ENCODE measurements at regions not wholly inside any gene's neighbourhood (a gene's known extent, or its start where the extent isn't known, plus 50 kb on each side); places are given as distances from the start of the nearest gene placed in this dataset.

DNA sequence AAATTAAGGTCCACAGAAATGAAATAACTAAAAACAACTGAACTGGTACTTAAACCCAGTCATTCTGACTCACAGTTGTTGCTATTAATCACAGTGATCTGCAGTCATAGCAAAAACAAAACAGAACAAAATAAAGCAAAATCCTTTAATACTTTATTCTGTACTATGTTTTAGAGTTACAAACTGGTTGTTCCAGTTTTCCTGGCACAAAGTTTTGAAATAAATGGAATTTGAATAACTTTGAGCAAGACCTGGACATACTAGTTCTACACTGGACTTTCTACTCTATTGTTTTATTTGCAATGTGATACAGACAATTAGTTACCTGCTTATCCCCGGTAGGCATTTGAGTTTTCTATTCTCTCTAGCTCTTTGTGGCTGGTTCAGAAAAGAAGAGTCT lies 147.9 kb downstream of the DMRT2 start:
- H3K4me3 ChIP-seq (ENCODE audit: low read depth, low read length): no peak overlapping the region
- DNase-seq (ENCODE audit: low read depth): no peak
- TF ChIP-seq, protein P1, sequence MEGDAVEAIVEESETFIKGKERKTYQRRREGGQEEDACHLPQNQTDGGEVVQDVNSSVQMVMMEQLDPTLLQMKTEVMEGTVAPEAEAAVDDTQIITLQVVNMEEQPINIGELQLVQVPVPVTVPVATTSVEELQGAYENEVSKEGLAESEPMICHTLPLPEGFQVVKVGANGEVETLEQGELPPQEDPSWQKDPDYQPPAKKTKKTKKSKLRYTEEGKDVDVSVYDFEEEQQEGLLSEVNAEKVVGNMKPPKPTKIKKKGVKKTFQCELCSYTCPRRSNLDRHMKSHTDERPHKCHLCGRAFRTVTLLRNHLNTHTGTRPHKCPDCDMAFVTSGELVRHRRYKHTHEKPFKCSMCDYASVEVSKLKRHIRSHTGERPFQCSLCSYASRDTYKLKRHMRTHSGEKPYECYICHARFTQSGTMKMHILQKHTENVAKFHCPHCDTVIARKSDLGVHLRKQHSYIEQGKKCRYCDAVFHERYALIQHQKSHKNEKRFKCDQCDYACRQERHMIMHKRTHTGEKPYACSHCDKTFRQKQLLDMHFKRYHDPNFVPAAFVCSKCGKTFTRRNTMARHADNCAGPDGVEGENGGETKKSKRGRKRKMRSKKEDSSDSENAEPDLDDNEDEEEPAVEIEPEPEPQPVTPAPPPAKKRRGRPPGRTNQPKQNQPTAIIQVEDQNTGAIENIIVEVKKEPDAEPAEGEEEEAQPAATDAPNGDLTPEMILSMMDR (IDR thresholded peaks at IDR 0.05; ENCODE audit: insufficient read depth, low read depth, low read length, missing control alignments): no peak

- TF ChIP-seq, protein P1 (IDR thresholded peaks at IDR 0.05; ENCODE audit: insufficient read depth, low read depth, low read length, missing control alignments): no peak
- no peak for DNase-seq (ENCODE audit: low read depth)
- H3K4me3 ChIP-seq (ENCODE audit: low read depth, low read length): no peak overlapping the region
Measured at GRCh38 chr9:1200847-1201251, 150.7 kb downstream of the DMRT2 start.

- no peak overlapping the region for H3K4me3 ChIP-seq (ENCODE audit: low read depth, low read length)
- DNase-seq (ENCODE audit: low read depth): no peak
- TF ChIP-seq, protein P1 (IDR thresholded peaks at IDR 0.05; ENCODE audit: insufficient read depth, low read depth, low read length, missing control alignments): no peak
Measured at GRCh38 chr9:1201262-1201661, 151.1 kb downstream of the DMRT2 start.

- TF ChIP-seq, protein P1 (IDR thresholded peaks at IDR 0.05; ENCODE audit: insufficient read depth, low read depth, low read length, missing control alignments): no peak
- no peak for DNase-seq (ENCODE audit: low read depth)
- no peak overlapping the region for H3K4me3 ChIP-seq (ENCODE audit: low read depth, low read length)
Measured at GRCh38 chr9:1201901-1202300, 151.7 kb downstream of the DMRT2 start.

DNA sequence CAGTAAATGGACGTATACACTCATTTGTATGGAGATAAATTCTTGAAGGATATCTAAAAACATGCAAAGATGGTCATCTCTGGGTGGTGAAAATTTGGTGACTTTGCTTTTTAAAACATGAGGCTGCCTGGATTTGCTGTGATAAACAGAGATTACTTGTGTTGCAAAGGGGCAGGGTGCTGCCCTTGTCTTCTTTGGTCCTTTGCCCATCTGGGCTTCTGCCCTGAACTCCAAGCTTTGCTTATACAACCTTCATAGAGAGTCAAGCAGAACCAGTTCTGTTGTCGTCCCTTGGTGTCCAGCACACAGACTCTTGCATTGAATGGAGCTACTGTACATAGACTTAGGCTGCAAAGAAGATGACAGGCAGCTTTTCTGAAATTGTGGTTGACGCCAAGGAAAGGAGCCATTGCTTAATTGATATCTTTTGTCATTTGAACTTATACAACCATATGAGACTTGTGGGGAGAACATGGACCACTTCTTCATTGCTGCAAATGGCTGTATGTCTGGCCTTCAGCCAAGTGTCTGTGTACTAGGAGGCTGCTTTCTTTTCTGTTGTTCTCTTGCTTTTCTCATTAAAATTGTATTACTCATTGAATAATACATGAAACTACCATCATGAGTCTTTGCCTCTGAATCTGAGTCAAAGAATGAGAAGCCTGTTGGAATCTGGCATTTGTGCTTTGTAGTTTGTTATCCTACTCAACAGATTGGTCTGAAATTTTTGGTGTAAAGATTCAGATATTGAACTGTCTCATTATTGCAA lies 152.5 kb downstream of the DMRT2 start:
- no peak for DNase-seq (ENCODE audit: low read depth)
- TF ChIP-seq, protein P1 (IDR thresholded peaks at IDR 0.05; ENCODE audit: insufficient read depth, low read depth, low read length, missing control alignments): no peak
- no peak overlapping the region for H3K4me3 ChIP-seq (ENCODE audit: low read depth, low read length)

DNA sequence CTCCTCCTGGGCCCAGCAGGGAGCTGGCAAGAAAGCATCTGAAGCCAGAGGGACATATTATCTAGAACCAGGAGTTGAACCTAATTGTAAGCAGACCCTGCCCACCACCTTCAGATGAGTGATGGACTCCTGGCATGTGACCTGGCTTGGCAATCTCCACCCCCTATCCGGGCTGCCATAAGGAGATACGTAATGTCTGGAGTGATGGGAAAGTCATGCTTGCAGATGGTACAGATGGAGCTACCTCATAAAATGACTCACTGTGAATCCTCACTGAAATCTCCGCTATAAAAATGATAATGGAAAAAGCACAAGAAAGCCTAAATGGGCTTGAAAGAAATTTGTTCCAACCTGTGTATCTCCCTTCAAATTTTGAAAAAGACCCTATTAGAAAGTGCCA lies 157.5 kb downstream of the DMRT2 start:
- no peak overlapping the region for H3K4me3 ChIP-seq (ENCODE audit: low read depth, low read length)
- TF ChIP-seq, protein P1 (IDR thresholded peaks at IDR 0.05; ENCODE audit: insufficient read depth, low read depth, low read length, missing control alignments): no peak
- DNase-seq (ENCODE audit: low read depth): no peak

DNA sequence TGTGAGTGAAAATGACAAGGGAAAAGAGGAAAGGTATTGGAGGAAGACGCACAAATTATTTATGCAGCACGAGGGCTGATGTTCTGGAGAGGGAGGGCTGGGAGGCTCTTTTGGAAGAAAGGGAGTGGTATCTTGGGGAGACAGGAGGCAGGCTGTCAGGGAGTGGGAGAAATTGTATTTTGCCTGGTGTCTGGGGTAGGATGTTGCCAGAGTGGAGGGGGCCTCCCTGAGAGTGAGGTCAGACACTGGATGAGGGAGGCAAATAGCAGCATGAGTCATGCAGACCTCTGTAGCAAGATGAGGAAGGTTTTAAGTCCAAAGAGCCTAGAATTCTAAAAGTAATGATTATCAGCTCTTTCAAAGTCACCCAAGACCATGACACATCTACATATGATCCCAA lies 158.0 kb downstream of the DMRT2 start:
- H3K4me3 ChIP-seq (ENCODE audit: low read depth, low read length): no peak overlapping the region
- TF ChIP-seq, protein P1 (IDR thresholded peaks at IDR 0.05; ENCODE audit: insufficient read depth, low read depth, low read length, missing control alignments): no peak
- no peak for DNase-seq (ENCODE audit: low read depth)
